B cell (primary cell): ENCODE measurements at regions not wholly inside any gene's neighbourhood (a gene's known extent, or its start where the extent isn't known, plus 50 kb on each side); places are given as distances from the start of the nearest gene placed in this dataset.
"Not testable (repeated sequence)": the region's sequence is repeated elsewhere in the genome, so short reads cannot be mapped to it uniquely, and the experiment has no call there.

ENCODE experiments used
- ATAC-seq: fragments of 200-7000 bp; cut with Tn5 transposase; one replicate; pipeline ENCODE4 v1.10.0; 2021; ENCODE audit warnings: low read depth, mild to moderate bottlenecking, moderate number of reproducible peaks, moderate library complexity
- CTCF ChIA-PET: fragments of 350-600 bp; sonication (Branson Sonifier 250); formaldehyde crosslinking; loops from one replicate; lab custom pipeline; 2021; ENCODE audit warnings: antibody characterized with exemption, inconsistent platforms; lab: Charles Lee
- POLR2A ChIA-PET: fragments of 350-600 bp; sonication (Branson Sonifier 250); formaldehyde crosslinking; loops from one replicate; lab custom pipeline; 2021; ENCODE audit warnings: antibody characterized with exemption; lab: Charles Lee
- DNase-seq: peaks from one replicate; pipeline ENCODE4 v3.0.0; 2013
- H2AFZ ChIP-seq: 2 replicates; pipeline ENCODE4 v1.6.1; 2012; ENCODE audit warnings: mild to moderate bottlenecking, low read depth, low read length; ENCODE audit not compliant: insufficient read depth, poor library complexity, severe bottlenecking
- H3K27ac ChIP-seq, 2 donors: 1 replicate in 1 of 2; 2 replicates in 1 of 2; pipeline ENCODE4 v1.5.1; 2012 to 2013; ENCODE audit warnings: low read length in 2 of 2, mild to moderate bottlenecking in 2 of 2, moderate library complexity in 1 of 2
- H3K27me3 ChIP-seq, 4 experiments: fragments of 200-600 bp in 1 of 4; sonication (generic) in 1 of 4; replicated peaks in 1 of 4; 1 replicate in 2 of 4; 2 replicates in 2 of 4; pipeline versions ENCODE4 v1.6.1 to v1.7.0; 2013 to 2016; ENCODE audit warnings: low read length in 3 of 4, mild to moderate bottlenecking in 2 of 4, mixed read lengths in 1 of 4, moderate library complexity in 1 of 4; ENCODE audit not compliant: insufficient read depth in 4 of 4, control insufficient read depth in 3 of 4; ENCODE audit errors: control extremely low read depth in 1 of 4
- H3K36me3 ChIP-seq, 2 experiments: replicated peaks in 1 of 2; 1 replicate in 1 of 2; 2 replicates in 1 of 2; pipeline versions ENCODE4 v1.6.1 to v1.7.1; 2013; ENCODE audit warnings: low read length in 1 of 2; ENCODE audit not compliant: insufficient read depth in 2 of 2, control insufficient read depth in 1 of 2; ENCODE audit errors: control extremely low read depth in 1 of 2, extremely low read depth in 1 of 2
- H3K4me1 ChIP-seq, 2 donors: fragments of 200-600 bp in 1 of 2; sonication (generic) in 1 of 2; 1 replicate in 1 of 2; 2 replicates in 1 of 2; pipeline versions ENCODE4 v1.5.1 to v1.6.1; 2013 to 2017; ENCODE audit warnings: low read length in 2 of 2; ENCODE audit not compliant: control insufficient read depth in 2 of 2, insufficient read depth in 2 of 2
- H3K4me2 ChIP-seq: replicated peaks from 2 replicates; pipeline ENCODE3; 2012; ENCODE audit warnings: mild to moderate bottlenecking, low read depth, low read length; ENCODE audit not compliant: poor library complexity, severe bottlenecking
- H3K4me3 ChIP-seq, 5 experiments: fragments of 200-600 bp in 1 of 5; sonication (generic) in 1 of 5; 1 replicate in 3 of 5; 2 replicates in 2 of 5; pipeline versions ENCODE4 v1.5.1 to v1.7.0; 2011 to 2016; ENCODE audit warnings: low read length in 4 of 5, mild to moderate bottlenecking in 4 of 5, low read depth in 2 of 5, control low read depth in 1 of 5, moderate library complexity in 1 of 5; ENCODE audit not compliant: insufficient read depth in 1 of 5; ENCODE audit errors: control extremely low read depth in 1 of 5, extremely low read depth in 1 of 5
- H3K79me2 ChIP-seq: fragments of 200-600 bp; sonication (generic); one replicate; pipeline ENCODE4 v1.6.0; 2016; ENCODE audit warnings: low read length; ENCODE audit not compliant: control insufficient read depth, insufficient read depth
- H3K9ac ChIP-seq: fragments of 200-600 bp; sonication (generic); 2 replicates; pipeline ENCODE4 v1.6.1; 2017; ENCODE audit warnings: mild to moderate bottlenecking, low read length, moderate library complexity
- H3K9me3 ChIP-seq, 3 donors: one replicate each; pipeline versions ENCODE4 v1.6.1 to v1.7.1; 2013; ENCODE audit warnings: low read length in 2 of 3; ENCODE audit not compliant: control insufficient read depth in 2 of 3, insufficient read depth in 1 of 3; ENCODE audit errors: control extremely low read depth in 1 of 3
- H4K20me1 ChIP-seq: 2 replicates; pipeline ENCODE4 v1.6.0; 2012; ENCODE audit warnings: mild to moderate bottlenecking, low read length; ENCODE audit not compliant: insufficient read depth, control insufficient read depth, poor library complexity, severe bottlenecking
- H3K27ac Mint-ChIP-seq: one replicate; pipeline ENCODE4 v1.8.0; 2021; ENCODE audit warnings: mixed read lengths
- H3K27me3 Mint-ChIP-seq: one replicate; pipeline ENCODE4 v1.8.0; 2021; ENCODE audit warnings: mixed read lengths
- H3K4me1 Mint-ChIP-seq: one replicate; pipeline ENCODE4 v1.8.0; 2021; ENCODE audit warnings: mixed read lengths
- H3K4me3 Mint-ChIP-seq: one replicate; pipeline ENCODE4 v1.8.0; 2021; ENCODE audit warnings: mixed read lengths
- H3K9me3 Mint-ChIP-seq: one replicate; pipeline ENCODE4 v1.8.0; 2022; ENCODE audit warnings: mixed read lengths; ENCODE audit not compliant: insufficient read depth
- CTCF ChIP-seq: fragments of 200-600 bp; IDR thresholded peaks from one replicate; pipeline ENCODE4 v1.8.0; 2022; ENCODE audit warnings: antibody characterized with exemption, mild to moderate bottlenecking
- EZH2 ChIP-seq: IDR thresholded peaks from 2 replicates; pipeline ENCODE4 v1.6.1; 2012; ENCODE audit warnings: borderline replicate concordance, low read depth, mild to moderate bottlenecking, moderate library complexity, low read length; ENCODE audit not compliant: insufficient read depth, poor library complexity, severe bottlenecking
- WGBS: methylation state at CpG from one replicate; pipeline ENCODE4 v1.1.5; 2013; ENCODE audit warnings: missing lambda C conversion rate; ENCODE audit not compliant: insufficient coverage; 5-methylcytosine and 5-hydroxymethylcytosine counted together
- intact Hi-C: fragments of 100-400 bp; cut with micrococcal nuclease; formaldehyde crosslinking; loops from one replicate; pipeline ENCODE4 v1.10.0; 2022

GRCh38 chr5:62762503-62762902 lies 183.9 kb downstream of the LRRC70 start:
- Histone ChIP-seq H3K4me1 (no peaks in the 10 kb centered on the region), H3K36me3 (no peaks in the 10 kb centered on the region), H3K79me2 (no peaks in the 10 kb centered on the region), H2AFZ (no peak overlapping the region), H3K4me3 (no peak overlapping the region), H3K27ac (no peak overlapping the region), H3K9ac (no peak overlapping the region), H3K27me3 (no peaks in the 10 kb centered on the region), H3K4me2 (no peak overlapping the region), H3K9me3 (no peaks in the 10 kb centered on the region), H4K20me1 (no peaks in the 10 kb centered on the region)
- WGBS, result no CpG with 5 or more reads among the region's 2 CpGs
- Mint-ChIP-seq H3K27ac (no peak overlapping the region), H3K9me3 (no peaks in the 10 kb centered on the region), H3K27me3 (peaks cover 4% of the 10 kb centered on the region), H3K4me3 (no peak overlapping the region), H3K4me1 (peaks cover 3% of the 10 kb centered on the region)
- TF ChIP-seq EZH2 (no peak), CTCF (no peak)
- DNase-seq (no peak), ATAC-seq (no peak)
- intact Hi-C loops, result no loop called here
- ChIA-PET CTCF (no interaction called here), POLR2A (no interaction called here)

DNA sequence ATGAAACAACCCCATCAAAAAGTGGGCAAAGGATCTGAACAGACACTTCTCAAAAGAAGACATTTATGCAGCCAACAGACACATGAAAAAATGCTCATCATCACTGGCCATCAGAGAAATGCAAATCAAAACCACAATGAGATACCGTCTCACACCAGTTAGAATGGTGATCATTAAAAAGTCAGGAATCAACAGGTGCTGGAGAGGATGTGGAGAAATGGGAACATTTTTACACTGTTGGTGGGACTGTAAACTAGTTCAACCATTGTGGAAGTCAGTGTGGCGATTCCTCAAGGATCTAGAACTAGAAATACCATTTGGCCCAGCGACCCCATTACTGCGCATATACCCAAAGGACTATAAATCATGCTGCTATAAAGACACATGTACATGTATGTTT lies 179.1 kb downstream of the LRRC70 start:
- H3K9ac ChIP-seq, H4K20me1 ChIP-seq, H3K9me3 Mint-ChIP-seq, CTCF ChIA-PET, H3K4me1 Mint-ChIP-seq, H3K4me2 ChIP-seq, ATAC-seq, H2AFZ ChIP-seq, H3K27ac Mint-ChIP-seq, POLR2A ChIA-PET, H3K4me1 ChIP-seq, H3K36me3 ChIP-seq, H3K27me3 Mint-ChIP-seq, H3K4me3 ChIP-seq, H3K27me3 ChIP-seq, H3K4me3 Mint-ChIP-seq, H3K9me3 ChIP-seq, DNase-seq, H3K27ac ChIP-seq, H3K79me2 ChIP-seq, intact Hi-C loops: not testable (repeated sequence)
- WGBS, result no CpG with 5 or more reads among the region's 4 CpGs

- H3K4me1 Mint-ChIP-seq, H3K36me3 ChIP-seq, ATAC-seq, H3K4me3 ChIP-seq, H3K9ac ChIP-seq, POLR2A ChIA-PET, H3K4me1 ChIP-seq, H3K27me3 Mint-ChIP-seq, H3K9me3 ChIP-seq, H3K27ac Mint-ChIP-seq, DNase-seq, CTCF ChIA-PET, H3K79me2 ChIP-seq, H3K27me3 ChIP-seq, intact Hi-C loops, H3K27ac ChIP-seq, H2AFZ ChIP-seq, H3K4me2 ChIP-seq, H4K20me1 ChIP-seq, H3K4me3 Mint-ChIP-seq, H3K9me3 Mint-ChIP-seq: not testable (repeated sequence)
- WGBS, result 66% methylated on average over 3 of the region's 4 CpGs
Measured at GRCh38 chr5:62752998-62753367, 174.4 kb downstream of the LRRC70 start.
